ENCODE measurements at regions not wholly inside any gene's neighbourhood (a gene's known extent, or its start where the extent isn't known, plus 50 kb on each side); places are given as distances from the start of the nearest gene placed in this dataset.

- TF ChIP-seq CTCF (IDR thresholded peaks at IDR 0.05; ENCODE audit: insufficient read depth, low read length) (no peak), POLR2AphosphoS5 (IDR thresholded peaks at IDR 0.05; ENCODE audit: low read depth) (no peak), REST (IDR thresholded peaks at IDR 0.05; ENCODE audit: insufficient replicate concordance, low read depth) (no peak), GABPA (IDR thresholded peaks at IDR 0.05; ENCODE audit: low read depth) (no peak)
Observed at GRCh38 chr4:162761965-162762364, 404.7 kb downstream of the NAF1 start.

Measured in HL-60 (cell line).